HG03442 (cell line): ENCODE measurements at regions not wholly inside any gene's neighbourhood (a gene's known extent, or its start where the extent isn't known, plus 50 kb on each side); places are given as distances from the start of the nearest gene placed in this dataset.

Source experiments
- ATAC-seq: cut with Tn5 transposase; IDR thresholded peaks from one replicate; pipeline ENCODE4 v1.9.1; 2021; ENCODE audit warnings: mild to moderate bottlenecking, moderate library complexity; ENCODE audit not compliant: unreplicated experiment

DNA sequence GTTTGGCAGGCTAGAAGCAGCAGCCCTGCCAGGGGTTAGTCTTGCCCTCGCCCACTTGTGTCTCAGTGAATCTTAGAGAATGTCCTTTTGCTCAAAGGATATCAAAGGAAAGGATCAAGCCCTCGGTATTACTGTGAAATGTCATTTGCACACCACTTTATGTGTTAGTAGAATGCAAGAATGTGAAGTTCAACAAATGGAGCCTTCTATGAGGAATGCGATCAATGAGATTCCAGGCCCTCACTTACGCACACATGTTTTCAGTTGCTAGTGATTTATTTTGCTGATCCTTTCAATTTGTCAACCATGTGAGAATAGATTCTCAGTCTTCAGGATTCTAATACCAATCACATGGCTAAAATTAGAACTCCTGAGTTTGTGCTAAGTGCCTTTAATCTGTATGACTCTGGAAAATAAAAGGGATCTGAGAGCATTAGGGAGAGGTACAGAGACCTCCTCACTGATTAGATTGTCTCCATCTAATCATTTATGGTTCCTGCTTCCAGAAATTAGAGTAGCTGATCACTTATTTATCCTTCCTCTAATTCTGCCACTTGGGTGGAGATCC, 123.0 kb upstream of the SP4 start:
- ATAC-seq: no peak

DNA sequence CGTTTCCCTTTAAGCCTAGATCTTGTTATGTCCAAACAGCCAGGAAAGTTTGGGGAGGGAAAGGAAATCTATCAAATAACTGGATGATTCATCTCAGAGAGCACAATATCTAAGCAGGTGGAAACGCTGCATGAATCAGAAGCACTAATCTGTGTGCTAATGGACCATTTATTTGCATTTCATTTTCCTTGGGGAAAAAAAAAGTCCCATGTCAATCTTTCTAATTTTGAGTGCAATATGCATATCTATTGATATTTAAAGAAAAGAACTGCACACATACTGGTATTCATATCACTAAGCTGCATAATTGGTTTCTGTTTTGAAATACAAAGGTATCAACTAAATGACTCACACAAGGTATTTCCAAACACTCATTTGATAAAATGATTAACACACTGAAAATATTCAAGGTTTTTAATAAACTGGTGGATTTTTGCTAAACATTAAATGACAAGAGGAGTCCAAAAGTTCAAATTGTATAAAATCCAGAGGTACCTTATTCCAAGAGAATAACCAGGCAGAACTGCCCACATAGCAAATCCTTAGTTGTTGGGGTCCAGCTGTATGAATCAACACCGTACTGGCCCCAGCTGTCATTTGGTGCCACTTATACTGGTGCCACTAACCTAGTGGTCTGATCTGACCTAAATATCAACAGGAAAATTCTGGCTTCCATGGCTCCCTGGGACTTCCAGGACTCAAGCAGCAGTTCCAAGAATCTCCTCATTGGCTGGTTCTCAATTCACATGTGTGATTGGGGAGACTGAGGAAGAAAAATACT, 122.2 kb upstream of the SP4 start:
- ATAC-seq: peak; percentile 77

DNA sequence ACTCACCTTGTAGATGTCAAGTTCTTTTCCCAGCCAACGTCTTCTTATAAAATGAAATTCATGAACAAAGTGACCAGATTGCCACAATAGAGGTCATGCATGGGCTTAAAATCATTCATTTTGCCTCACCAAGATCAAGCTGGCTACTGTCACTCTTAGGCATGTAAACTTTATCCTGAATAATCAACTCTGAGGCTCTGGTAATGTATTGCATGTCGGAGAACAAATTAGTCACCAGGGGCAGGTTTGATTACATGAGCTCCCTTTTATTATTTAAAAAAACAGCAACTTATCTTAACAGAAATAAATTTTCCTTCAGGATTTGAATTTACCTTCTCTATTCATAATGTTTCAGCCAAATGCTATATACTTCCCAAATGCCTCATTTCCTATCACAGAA, 112.9 kb upstream of the SP4 start:
- ATAC-seq: no peak

DNA sequence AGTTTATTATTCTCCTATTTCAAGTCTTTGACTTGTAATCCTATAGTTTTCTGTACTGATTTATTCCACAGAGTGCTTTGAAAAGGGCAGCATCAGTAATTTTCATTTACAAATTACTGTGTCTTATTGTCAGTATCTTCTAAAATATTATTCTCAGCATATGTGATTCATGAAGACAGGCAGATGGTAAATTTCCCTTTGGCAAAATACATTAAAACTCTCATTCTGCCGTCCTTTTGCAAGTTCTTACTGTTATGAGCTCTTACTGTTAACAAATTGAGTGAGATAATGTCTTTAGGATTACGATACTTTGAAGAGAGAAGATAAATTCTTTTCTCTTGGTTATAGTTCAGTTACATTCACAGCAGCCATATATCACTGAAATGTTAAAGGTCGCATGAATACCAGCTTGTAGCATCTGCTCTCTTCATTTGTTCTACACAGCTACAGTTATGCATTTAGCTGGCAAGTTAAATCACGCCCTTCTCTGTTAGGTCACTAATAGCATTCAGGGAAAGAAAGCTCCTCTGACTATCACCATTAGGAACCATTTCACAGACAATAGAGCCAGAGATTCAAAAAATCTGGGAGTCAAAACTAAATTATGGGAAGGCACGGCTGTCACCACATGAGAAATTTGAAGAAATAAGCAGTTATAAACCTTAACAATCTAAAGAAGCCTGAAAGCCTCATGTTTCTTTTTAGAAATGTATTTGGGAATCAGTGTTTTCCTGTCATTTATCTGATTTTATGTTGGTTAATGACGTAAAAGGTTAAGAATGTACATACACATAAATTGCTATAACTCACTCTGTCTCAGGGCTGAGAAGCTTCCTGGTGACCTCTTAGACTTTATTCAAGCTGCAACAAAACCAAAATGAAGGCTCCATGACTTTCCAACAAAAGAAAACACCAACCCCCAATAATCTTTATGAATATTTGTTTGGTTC, 109.6 kb upstream of the SP4 start:
- no peak for ATAC-seq

DNA sequence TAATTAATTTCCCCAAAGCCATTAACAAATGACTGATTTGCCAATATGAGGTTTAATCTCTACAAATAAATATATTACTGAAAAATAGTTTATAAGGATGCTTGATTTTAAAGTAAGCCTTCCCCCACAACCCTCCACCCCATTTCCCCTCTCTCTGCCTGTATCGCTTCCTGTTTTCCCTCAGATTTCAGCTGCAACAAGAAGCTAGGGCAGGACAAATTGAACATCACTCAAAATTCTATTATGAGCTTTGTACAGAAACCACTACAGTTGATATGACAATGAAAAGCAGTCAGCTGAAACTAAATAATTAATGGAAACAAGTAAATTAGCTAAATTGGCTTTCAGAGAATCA, 109.0 kb upstream of the SP4 start:
- ATAC-seq: no peak

DNA sequence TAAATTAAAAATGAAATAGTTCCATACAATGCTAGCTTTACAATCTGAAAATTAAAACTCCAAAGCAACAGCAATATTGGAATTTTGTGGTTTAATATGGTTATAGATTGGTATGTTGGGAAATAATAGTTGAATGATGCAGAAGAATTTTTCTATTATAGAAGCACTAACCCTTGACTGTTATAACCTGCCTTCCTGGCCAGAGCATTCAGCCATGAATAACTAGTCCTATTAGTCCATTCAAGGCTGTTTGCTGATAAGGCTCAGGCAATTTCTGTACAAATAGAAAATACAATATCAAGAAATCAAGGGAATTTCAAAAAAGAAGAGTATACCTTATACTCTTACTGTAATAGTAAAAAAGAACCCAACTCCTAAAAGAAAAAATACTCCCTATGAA, 101.6 kb upstream of the SP4 start:
- ATAC-seq: no peak

DNA sequence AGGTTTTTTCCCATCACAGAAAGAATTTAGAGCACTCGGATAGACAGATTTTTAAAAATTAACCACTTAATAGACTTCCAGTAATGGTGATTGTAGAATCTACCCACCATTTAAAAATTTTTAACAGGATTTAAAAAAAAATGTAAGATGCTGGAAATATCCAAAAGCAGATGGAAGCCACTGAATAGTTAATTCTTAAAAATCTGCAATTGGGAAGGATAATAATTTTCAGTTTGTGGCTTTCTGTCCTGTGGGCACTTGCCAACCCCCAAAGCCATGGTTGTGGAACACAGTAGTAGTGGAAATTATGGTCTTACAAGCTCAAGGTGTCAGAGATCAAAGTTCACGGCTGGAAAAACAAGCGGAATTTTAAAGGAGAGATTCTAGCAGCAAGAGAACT, 101.0 kb upstream of the SP4 start:
- no peak for ATAC-seq

DNA sequence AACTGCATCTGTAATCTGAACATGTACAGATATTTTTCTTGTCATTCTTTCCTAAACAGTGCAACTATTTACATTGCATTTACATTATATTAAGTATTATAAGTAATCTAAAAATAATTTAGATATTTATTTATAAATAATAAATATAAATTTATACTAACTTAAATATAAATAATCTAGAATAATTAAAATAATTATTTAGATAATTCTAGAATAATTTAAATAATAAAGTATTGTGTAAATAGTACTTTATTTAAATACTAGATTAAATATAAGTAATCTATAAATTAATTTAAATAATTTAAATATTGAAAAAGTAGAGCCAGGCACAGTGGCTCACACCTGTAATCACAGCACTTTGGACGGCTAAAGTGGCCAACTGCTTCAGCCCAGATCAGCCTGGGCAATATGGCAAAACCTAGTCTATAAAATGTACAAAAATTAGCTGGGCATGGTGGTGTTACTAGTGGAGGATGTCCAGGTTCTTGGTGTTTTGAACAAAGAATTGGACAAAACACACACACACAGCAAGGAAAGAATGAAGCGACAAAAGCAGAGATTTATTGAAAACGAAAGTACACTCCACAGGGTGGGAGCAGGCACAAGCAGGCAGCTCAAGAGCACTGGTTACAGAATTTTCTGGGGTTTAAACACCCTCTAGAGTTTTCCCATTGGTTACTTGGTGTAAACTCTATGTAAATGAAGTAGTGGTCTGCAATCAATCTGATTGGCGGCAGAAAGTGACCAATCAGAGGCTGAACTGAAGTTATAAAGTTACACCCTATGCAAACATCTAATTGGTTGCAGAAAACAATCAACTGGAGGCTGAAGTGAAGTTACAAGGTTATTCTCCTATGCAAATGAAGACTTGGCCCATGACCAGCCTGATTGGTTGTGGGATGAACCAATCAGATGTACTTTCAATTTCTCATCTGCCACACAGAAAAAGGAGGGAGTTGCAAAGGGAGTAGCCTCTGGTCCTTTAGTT, 100.2 kb upstream of the SP4 start:
- ATAC-seq: no peak

DNA sequence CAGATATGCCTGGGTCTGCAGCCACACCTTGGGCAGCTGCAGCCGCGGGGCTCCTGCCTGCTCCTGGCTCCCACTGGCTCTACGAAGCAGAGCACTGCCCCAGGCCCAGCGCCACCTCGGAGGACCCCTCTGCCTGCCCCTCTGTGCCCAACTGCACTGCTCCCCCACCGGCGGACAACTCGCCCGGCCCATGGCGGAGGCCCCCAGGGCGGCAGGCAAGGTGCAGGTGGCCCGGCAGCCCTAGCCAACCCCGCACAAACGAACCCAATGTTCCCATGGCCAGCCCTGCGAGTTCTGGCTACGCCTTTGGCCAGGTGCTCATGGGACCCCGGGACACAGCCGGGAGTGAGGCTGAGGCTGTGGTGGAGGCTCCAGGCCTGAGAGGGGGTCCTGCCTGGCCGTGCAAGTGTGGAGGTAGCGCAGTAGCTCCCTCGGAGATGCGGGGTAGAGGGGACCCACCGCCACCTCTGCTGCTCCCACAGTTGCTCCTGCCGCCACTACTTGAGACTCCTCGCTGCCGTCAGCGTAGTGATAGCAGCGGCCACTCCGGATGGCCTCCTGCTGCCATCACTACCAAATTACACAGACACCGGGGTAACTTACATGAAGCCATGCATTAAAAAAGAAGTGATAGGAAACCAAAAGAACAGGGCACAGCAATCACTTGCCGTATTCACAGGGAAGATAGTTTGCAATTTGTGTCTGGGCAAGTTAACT, 97.3 kb upstream of the SP4 start:
- ATAC-seq: no peak

DNA sequence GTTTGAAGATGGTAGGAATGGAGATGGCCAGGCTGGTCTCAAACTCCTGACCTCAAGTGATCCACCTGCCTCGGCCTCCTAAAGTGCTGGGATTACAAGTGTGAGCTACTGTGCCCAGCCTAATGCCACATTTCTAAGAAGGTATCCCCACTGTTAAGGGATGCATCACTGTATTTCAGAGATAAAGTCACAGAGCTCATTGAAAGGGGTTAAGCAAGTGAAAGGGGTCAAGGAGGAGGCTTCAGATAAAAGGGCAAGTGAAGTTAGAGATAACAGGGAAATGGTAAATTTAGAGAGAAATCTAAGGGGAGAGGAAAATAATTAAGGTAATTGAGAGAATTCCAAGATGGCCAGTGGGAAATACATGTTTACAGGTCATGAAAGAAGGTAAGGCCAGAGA, 93.0 kb upstream of the SP4 start:
- ATAC-seq: no peak

DNA sequence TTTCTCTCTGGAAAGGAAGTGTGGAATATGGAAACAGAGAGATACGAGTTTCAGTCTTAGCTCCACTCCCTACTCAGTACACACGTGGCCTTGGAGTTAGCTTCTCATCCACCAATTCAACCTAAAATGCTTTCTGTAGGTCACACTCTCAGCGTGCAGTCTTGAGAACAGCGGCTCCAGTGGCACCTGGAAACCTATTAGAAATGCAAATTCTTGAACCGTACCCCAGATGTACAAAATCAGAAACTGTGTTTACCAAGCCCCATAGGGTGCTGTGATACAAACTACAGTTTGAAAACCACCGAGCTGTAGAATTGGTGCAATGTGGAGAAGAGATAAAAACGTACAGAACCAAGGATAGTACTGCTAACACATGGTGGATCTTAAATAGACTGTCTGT, 91.1 kb upstream of the SP4 start:
- ATAC-seq: no peak

DNA sequence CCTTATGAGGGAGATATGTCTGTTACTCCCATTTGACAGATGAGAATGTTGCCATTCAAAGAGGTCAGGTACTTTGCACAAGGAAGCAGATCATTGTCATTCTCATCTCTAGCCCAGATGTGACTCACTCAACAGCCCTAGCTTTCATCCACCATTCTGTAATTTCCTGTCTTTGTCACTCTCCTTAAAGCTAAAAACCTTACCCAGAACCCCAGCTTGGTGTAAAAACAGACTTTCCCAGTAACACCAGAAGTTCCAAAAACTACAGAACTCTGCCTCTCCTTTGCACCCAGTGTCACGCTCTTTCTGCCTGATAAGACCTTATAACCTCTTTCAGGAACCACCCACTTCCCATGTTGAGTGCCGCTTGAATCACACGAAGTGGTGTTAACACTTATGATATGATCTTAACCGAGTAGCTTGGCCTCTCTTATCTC, 89.1 kb upstream of the SP4 start:
- peak; percentile 76 for ATAC-seq

DNA sequence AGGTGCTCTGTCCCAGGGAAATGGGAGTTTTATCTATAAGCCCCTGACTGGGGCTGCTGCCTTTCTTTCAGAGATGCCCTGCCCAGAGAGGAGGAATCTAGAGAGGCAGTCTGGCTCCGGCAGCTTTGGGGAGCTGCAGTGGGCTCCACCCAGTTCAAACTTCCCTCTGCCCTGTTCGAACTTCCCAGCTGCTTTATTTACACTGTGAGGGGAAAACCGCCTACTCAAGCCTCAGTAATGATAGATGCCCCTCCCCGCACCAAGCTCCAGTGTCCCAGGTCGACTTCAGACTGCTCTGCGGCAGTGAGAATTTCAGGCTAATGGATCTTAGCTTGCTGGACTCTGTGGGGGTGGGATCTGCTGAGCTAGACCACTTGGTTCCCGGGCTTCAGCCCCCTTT, 83.0 kb upstream of the SP4 start:
- peak; percentile 20 for ATAC-seq

DNA sequence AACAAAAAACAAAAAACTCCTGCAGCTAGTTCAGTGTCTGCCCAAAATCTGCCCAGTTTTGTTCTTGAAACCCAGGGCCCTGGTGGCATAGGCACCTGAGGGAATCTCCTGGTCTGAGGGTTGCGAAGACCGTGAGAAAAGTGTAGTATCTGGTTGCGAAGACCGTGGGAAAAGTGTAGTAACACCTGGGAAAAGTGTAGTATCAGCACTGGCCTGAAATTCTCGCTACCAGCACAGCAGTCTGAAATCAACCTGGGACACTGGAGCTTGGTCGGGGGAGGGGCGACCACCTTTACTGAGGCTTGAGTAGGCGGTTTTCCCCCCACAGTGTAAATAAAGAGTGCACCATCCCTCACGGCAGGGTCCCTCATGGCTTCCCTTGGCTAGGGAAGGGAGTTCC, 82.5 kb upstream of the SP4 start:
- ATAC-seq: peak; percentile 64

DNA sequence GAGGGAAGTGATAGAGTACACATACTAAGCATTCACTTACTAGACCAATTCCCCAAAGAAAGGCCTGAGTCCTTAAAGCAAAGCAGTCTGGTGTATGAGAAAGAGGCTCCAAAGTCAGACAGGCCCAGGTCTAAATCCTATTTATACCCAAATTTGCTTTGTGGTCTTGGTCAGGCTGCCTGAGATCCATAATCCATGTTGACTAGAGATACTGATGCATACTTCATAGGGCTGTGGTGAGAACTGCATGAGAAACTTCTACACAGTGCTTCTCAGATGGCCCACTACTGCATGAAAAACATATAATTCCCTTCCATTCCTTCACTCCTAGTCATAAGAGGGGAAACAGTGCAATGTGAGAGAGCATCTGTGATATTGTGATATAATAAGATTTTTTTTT, 81.6 kb upstream of the SP4 start:
- ATAC-seq: no peak

DNA sequence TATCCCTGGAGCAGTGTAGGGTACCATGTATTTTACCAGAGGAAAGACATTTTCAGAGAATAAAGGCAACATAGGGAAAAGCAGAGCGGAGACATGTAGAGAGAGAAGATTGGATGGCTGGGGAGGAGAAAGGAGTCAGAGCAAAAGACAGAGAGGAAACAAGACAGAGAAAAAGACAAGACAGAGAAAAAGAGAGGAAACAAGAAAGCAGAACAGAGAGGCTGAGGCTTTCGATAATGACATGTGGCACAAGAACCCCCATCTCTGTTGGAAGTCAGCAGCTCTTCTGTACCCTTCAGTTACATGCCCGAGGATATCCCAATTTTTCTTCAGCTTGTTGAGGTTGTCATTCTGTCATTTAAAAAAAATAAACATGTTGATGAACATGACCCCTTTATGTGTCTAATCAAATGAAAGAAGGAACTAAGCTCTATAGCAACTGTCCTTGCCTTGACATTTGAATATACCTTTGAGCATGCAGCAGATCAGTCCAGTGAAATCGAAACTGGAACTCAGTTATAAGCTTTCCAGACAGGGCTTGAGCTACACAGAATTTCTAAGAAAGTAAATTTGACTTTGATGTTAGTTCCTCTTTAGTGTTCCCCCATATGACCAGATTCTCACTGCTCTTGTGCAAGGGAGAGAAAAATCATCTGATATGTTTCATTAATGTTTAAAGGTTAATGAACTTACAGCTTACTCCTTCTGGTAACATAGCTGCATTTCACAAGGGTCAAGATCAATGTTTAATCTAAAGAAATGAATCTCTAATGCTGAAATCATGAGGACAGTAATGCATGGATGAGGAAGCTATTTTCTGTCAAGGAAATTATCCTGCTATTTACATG, 75.1 kb upstream of the SP4 start:
- ATAC-seq: peak; percentile 77

DNA sequence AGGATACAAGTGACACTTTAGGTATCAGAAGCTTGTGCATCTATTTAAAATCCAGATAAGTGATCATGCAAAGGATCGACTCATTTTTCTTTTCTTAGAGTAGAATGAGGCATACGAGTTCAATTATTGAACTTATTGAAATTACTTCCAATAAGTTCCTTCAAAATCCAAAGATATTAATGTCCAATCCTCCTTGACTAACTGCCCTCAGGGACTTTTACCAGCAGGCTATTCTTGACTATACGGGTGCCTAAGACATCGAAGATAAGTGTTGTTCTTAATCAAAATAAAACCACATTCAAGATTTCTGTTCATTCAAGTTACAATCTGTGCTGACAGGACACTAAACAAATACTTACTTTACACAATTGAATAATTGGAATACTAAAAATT, 74.5 kb upstream of the SP4 start:
- no peak for ATAC-seq

DNA sequence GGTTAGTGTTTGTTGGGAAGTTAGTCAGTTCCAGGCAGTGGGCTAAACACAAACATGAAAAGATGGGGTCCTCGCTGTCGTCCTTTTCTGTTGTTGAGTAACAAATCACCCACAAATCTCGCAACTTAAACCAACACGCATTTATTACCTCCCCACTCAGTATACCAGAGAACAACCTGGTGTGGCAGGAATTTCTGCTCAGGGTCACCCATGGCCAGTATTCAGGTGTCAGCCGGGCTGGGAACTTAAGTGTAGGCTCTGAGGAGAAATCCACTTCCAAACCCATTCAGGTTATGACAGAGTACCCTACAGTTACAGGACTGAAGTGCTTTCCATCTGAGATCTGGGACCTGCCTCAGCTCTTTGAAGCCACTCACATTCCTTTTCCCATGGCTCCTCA, 73.6 kb upstream of the SP4 start:
- ATAC-seq: no peak

DNA sequence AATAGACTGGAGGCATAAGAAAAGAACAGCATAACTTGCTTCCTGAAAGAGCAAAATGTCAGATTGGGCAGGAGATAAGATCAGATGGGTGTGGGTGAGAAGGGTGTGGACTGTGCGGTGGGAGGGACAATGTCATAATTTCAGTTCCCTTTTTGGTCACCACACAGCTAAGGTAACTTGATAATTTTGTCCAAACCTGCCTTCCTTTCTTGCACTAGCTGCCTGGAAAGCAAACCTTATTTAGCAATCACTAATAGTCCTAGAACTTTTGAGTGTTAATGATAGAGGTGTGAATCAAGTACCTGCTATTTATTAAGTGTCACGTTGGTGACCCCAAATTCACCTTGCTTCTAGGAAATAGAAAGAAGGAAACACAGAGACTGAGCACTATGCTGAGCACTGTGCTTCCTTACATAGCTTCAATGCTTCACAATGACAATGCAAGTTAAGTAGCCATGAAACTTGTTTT, 72.4 kb upstream of the SP4 start:
- ATAC-seq: peak; percentile 79
